ENCODE measurements at regions not wholly inside any gene's neighbourhood (a gene's known extent, or its start where the extent isn't known, plus 50 kb on each side); places are given as distances from the start of the nearest gene placed in this dataset.

DNA sequence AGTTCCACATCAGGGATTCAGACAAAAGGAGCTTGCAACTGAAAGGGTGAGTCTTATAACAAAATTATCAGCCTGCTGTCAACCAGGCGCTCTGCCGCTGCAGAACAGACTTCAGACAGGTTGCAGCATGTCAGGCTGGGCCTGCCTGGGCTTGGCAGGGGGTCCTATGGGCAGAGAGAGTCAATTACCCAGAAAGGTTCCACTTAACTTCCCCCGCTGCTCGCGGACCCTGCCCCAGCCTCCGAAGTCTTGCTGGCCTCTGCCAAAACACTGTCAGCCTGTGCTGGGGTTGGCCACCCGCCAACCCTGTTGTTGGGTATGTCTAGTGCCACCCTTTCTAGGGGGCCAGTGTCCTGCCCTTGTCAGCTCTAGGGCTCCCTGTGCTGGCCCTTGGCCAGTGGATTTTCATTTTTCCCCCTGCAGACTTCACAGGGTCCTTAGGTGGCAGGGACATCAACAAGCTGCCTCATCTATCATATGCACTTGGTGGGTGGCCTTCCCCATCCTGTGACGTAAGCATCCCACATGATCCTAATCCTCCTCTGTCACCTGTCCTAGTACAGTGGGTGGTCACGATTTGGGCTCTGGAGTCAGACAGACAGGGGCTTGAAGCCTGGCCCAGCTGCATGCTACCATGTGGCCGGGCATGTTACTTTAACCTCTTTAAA lies 166.5 kb upstream of the CADM1 start:
- Mint-ChIP-seq H3K36me3 (no peaks in the 10 kb centered on the region), H3K27me3 (ENCODE audit: low read depth) (no peaks in the 10 kb centered on the region), H3K9me3 (no peaks in the 10 kb centered on the region), H3K4me3 (no peak overlapping the region), H3K4me1 (peaks cover 35% of the 10 kb centered on the region), H3K27ac (no peak overlapping the region)
- TF ChIP-seq, protein P1, sequence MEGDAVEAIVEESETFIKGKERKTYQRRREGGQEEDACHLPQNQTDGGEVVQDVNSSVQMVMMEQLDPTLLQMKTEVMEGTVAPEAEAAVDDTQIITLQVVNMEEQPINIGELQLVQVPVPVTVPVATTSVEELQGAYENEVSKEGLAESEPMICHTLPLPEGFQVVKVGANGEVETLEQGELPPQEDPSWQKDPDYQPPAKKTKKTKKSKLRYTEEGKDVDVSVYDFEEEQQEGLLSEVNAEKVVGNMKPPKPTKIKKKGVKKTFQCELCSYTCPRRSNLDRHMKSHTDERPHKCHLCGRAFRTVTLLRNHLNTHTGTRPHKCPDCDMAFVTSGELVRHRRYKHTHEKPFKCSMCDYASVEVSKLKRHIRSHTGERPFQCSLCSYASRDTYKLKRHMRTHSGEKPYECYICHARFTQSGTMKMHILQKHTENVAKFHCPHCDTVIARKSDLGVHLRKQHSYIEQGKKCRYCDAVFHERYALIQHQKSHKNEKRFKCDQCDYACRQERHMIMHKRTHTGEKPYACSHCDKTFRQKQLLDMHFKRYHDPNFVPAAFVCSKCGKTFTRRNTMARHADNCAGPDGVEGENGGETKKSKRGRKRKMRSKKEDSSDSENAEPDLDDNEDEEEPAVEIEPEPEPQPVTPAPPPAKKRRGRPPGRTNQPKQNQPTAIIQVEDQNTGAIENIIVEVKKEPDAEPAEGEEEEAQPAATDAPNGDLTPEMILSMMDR (IDR thresholded peaks at IDR 0.05; ENCODE audit: unreplicated experiment) = no peak
- no peak for DNase-seq (ENCODE audit: low spot score in 2 of 2, unreplicated experiment in 2 of 2)

DNA sequence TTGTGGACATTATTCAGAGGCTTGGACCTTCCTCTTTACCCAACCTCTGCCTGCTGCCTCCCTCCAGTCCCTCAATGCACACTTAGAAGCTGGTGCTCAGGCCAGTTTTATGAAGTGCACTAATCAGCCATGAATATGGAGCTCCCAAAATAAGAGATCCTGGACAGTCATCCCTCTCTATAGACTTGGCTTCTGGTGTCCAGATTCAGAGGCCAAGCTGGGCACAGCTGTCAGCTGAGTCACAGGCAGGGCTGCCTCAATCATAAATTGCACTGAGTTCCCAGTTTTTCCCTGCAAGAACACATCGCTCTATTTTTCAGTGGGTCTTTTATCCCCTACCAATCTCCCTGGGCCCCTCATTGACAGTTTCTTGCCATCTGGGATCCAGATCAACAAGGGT lies 161.7 kb upstream of the CADM1 start:
- H3K27me3 Mint-ChIP-seq (ENCODE audit: low read depth) = peaks cover 19% of the 10 kb centered on the region
- no peaks in the 10 kb centered on the region for H3K9me3 Mint-ChIP-seq
- DNase-seq (ENCODE audit: low spot score in 2 of 2, unreplicated experiment in 2 of 2) = no peak
- TF ChIP-seq, protein P1 (IDR thresholded peaks at IDR 0.05; ENCODE audit: unreplicated experiment) = no peak
- peaks cover 12% of the 10 kb centered on the region for H3K4me1 Mint-ChIP-seq
- H3K36me3 Mint-ChIP-seq = no peaks in the 10 kb centered on the region
- H3K4me3 Mint-ChIP-seq = no peak overlapping the region
- no peak overlapping the region for H3K27ac Mint-ChIP-seq

DNA sequence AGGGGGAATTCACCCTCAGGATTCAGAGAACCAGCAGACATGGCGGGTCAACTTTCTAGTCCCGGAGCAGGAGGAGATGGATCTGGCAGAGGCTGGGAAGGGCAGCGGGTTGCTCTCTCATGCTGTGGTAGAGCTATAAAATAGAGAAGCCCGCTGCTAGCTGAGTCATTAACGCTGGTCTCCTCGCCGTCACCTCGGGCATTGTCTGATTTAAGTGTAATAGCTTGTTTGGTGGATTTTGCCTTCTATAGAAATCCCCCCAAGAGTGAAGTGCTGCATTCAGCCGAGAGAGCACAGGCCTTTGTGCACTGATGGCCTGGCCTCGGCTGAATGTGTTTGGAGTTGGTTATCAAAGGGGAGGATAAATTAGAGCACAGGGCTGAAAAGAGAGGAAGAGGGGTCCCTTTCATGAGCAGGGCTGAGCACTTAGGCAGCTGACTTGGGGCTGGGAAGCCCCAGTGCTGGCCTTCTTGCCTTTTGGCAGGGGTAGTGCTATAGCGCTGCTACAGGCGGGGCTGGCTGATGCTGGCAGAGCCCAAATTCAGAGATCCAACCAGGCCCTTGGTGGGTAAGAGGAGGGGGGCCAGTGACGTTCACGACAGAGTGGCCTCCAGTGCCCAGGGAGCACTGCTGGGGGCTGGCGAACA lies 161.1 kb upstream of the CADM1 start:
- no peak for DNase-seq (ENCODE audit: low spot score in 2 of 2, unreplicated experiment in 2 of 2)

DNA sequence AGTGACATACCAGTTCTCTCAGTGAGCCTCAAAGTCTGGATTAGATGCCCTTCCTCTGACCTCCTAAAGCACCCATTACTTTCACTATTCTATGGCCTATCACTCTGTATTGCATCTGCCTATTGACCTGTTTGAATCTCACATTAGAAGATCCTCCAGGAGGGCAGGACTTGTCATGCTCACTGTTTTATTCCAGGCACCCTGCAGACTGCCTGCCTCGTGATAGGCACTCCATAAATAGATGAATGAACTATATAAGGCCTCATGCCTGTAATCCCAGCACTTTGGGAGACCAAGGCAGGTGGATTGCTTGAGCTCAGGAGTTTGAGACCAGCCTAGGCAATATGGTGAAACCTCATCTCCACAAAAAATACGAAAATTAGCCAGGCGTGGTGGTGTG lies 160.1 kb upstream of the CADM1 start:
- TF ChIP-seq, protein P1 (IDR thresholded peaks at IDR 0.05; ENCODE audit: unreplicated experiment) = no peak
- Mint-ChIP-seq H3K36me3 (no peaks in the 10 kb centered on the region), H3K4me1 (peaks cover 11% of the 10 kb centered on the region), H3K9me3 (no peaks in the 10 kb centered on the region), H3K4me3 (no peak overlapping the region), H3K27ac (no peak overlapping the region), H3K27me3 (ENCODE audit: low read depth) (peaks cover 32% of the 10 kb centered on the region)
- DNase-seq (ENCODE audit: low spot score in 2 of 2, unreplicated experiment in 2 of 2) = no peak

More for the DNA sequence above, 161.1 kb upstream of the CADM1 start:
- H3K4me1 Mint-ChIP-seq = peaks cover 10% of the 10 kb centered on the region
- H3K27me3 Mint-ChIP-seq (ENCODE audit: low read depth) = peaks cover 25% of the 10 kb centered on the region
- no peaks in the 10 kb centered on the region for H3K36me3 Mint-ChIP-seq
- TF ChIP-seq, protein P1 (IDR thresholded peaks at IDR 0.05; ENCODE audit: unreplicated experiment) = no peak
- no peak overlapping the region for H3K4me3 Mint-ChIP-seq
- H3K27ac Mint-ChIP-seq = no peak overlapping the region
- H3K9me3 Mint-ChIP-seq = no peaks in the 10 kb centered on the region

DNA sequence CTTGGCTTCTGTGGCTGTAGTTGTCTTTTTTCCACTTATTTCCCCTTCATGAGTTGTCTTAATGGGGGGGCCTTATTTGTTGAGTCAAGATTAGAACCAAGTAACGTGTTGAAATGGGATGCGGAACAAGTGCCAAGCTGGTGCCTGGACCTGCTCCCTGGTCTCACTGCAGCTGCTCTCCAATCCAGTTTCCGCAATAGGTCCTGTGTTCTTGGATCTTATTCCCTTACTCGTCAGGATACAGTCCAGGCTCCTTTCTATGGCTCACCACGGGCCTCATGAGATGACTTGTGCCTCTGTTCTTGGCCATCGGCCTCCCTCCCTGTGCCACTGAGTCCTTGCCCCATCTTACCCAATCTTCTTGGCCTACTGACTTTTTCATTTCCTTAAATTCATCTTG lies 159.6 kb upstream of the CADM1 start:
- Mint-ChIP-seq H3K36me3 (no peaks in the 10 kb centered on the region), H3K4me1 (peaks cover 16% of the 10 kb centered on the region), H3K27ac (no peak overlapping the region), H3K4me3 (no peak overlapping the region), H3K9me3 (no peaks in the 10 kb centered on the region), H3K27me3 (ENCODE audit: low read depth) (peaks cover 36% of the 10 kb centered on the region)
- TF ChIP-seq, protein P1 (IDR thresholded peaks at IDR 0.05; ENCODE audit: unreplicated experiment) = no peak
- DNase-seq (ENCODE audit: low spot score in 2 of 2, unreplicated experiment in 2 of 2) = no peak

Measured in mesothelial cell of epicardium (in vitro differentiated cells).